Small intestine (tissue), 7 donors: ENCODE measurements at regions not wholly inside any gene's neighbourhood (a gene's known extent, or its start where the extent isn't known, plus 50 kb on each side); places are given as distances from the start of the nearest gene placed in this dataset.

ENCODE experiments used
- DNase-seq, 2 donors: peaks; one replicate each; pipeline versions ENCODE4 v3.0.0 to v3.0.0-alpha.2; 2013
- FAIRE-seq: peaks from 2 replicates; lab custom pipeline; 2012; peaks lifted over from hg19 to GRCh38; lab: Jason Lieb, UNC
- H3K27ac ChIP-seq, 3 donors: one replicate each; pipeline ENCODE4 v1.5.1; 2013; ENCODE audit warnings: low read length in 2 of 3, mild to moderate bottlenecking in 2 of 3, control low read depth in 1 of 3, inconsistent platforms in 1 of 3, low read depth in 1 of 3, moderate library complexity in 1 of 3
- H3K27me3 ChIP-seq, 3 donors: one replicate each; pipeline ENCODE4 v1.6.1; 2013; ENCODE audit warnings: low read length in 3 of 3, inconsistent platforms in 1 of 3; ENCODE audit not compliant: control insufficient read depth in 3 of 3, insufficient read depth in 3 of 3
- H3K36me3 ChIP-seq, 3 donors: one replicate each; pipeline ENCODE4 v1.6.1; 2013; ENCODE audit warnings: low read length in 3 of 3, inconsistent platforms in 1 of 3, low read depth in 1 of 3, mild to moderate bottlenecking in 1 of 3, moderate library complexity in 1 of 3; ENCODE audit not compliant: control insufficient read depth in 3 of 3, insufficient read depth in 2 of 3
- H3K4me1 ChIP-seq, 3 donors: one replicate each; pipeline ENCODE4 v1.6.1; 2013; ENCODE audit warnings: low read length in 2 of 3, inconsistent platforms in 1 of 3, low read depth in 1 of 3, mild to moderate bottlenecking in 1 of 3, moderate library complexity in 1 of 3; ENCODE audit not compliant: control insufficient read depth in 3 of 3, insufficient read depth in 2 of 3
- H3K4me3 ChIP-seq, 3 donors: one replicate each; pipeline ENCODE4 v1.5.1; 2013; ENCODE audit warnings: low read length in 3 of 3, control low read depth in 1 of 3, inconsistent platforms in 1 of 3, low read depth in 1 of 3, mild to moderate bottlenecking in 1 of 3, moderate library complexity in 1 of 3
- H3K9me3 ChIP-seq, 2 donors: one replicate each; pipeline ENCODE4 v1.6.1; 2013; ENCODE audit warnings: low read depth in 1 of 2, low read length in 1 of 2; ENCODE audit not compliant: control insufficient read depth in 2 of 2, insufficient read depth in 1 of 2
- WGBS, 3 donors: extraction: QIAGEN DNeasy Blood & Tissue Kit; methylation state at CpG; one replicate each; pipeline ENCODE4 v1.1.7; 2013; 5-methylcytosine and 5-hydroxymethylcytosine counted together
- donor health status: healthy with polysubstance abuse.
- donor health status: control.
- donor health status: control.
- donor health status: Bipolar disorder and iron deficiency.
- donor health status: healthy.

- 79 to 86% (median 83%) methylated on average over 20 of the region's 20 CpGs for WGBS, 3 donors
- no peaks in the 10 kb centered on the region for H3K9me3 ChIP-seq
- FAIRE-seq (no peak), DNase-seq (no peak)
- no peaks in the 10 kb centered on the region for H3K4me1 ChIP-seq
- no peaks in the 10 kb centered on the region for H3K27me3 ChIP-seq
- no peak overlapping the region for H3K4me3 ChIP-seq
- no peaks in the 10 kb centered on the region for H3K36me3 ChIP-seq
- H3K27ac ChIP-seq: no peak overlapping the region
Observed at GRCh38 chr2:238595750-238596570, 169.2 kb downstream of the ASB1 start.

GRCh38 chr2:238596571-238597551 lies 170.1 kb downstream of the ASB1 start:
- no peak overlapping the region for H3K4me3 ChIP-seq
- FAIRE-seq (no peak), DNase-seq (peak in 1 of 2 donors; percentile 9)
- H3K4me1 ChIP-seq: no peaks in the 10 kb centered on the region
- H3K36me3 ChIP-seq: no peaks in the 10 kb centered on the region
- no peaks in the 10 kb centered on the region for H3K9me3 ChIP-seq
- 48 to 59% (median 57%) methylated on average over 24 of the region's 24 CpGs for WGBS, 3 donors
- H3K27me3 ChIP-seq: no peaks in the 10 kb centered on the region
- H3K27ac ChIP-seq: no peak overlapping the region

GRCh38 chr2:238597638-238598528 lies 171.2 kb downstream of the ASB1 start:
- no peak for FAIRE-seq

GRCh38 chr2:238598802-238599530 lies 172.2 kb downstream of the ASB1 start:
- DNase-seq (no peak), FAIRE-seq (no peak)
- no peaks in the 10 kb centered on the region for H3K36me3 ChIP-seq
- H3K9me3 ChIP-seq: no peaks in the 10 kb centered on the region
- WGBS, 3 donors: 71 to 86% (median 73%) methylated on average over 14 of the region's 14 CpGs
- H3K4me1 ChIP-seq: no peaks in the 10 kb centered on the region
- no peak overlapping the region for H3K4me3 ChIP-seq
- H3K27ac ChIP-seq: no peak overlapping the region
- no peaks in the 10 kb centered on the region for H3K27me3 ChIP-seq

More at GRCh38 chr2:238597638-238598528, 171.2 kb downstream of the ASB1 start:
- 74 to 82% (median 75%) methylated on average over 11 of the region's 11 CpGs for WGBS, 3 donors
- Histone ChIP-seq H3K27ac (no peak overlapping the region), H3K9me3 (no peaks in the 10 kb centered on the region), H3K36me3 (no peaks in the 10 kb centered on the region), H3K4me1 (no peaks in the 10 kb centered on the region), H3K4me3 (no peak overlapping the region), H3K27me3 (no peaks in the 10 kb centered on the region)
- no peak for DNase-seq

GRCh38 chr2:238599549-238600505 lies 173.1 kb downstream of the ASB1 start:
- H3K4me3 ChIP-seq: no peak overlapping the region
- no peak overlapping the region for H3K27ac ChIP-seq
- H3K4me1 ChIP-seq: no peaks in the 10 kb centered on the region
- FAIRE-seq (no peak), DNase-seq (no peak)
- H3K9me3 ChIP-seq: no peaks in the 10 kb centered on the region
- no peaks in the 10 kb centered on the region for H3K36me3 ChIP-seq
- no peaks in the 10 kb centered on the region for H3K27me3 ChIP-seq
- 87 to 93% (median 91%) methylated on average over 29 of the region's 29 CpGs for WGBS, 3 donors

- H3K27me3 ChIP-seq: no peaks in the 10 kb centered on the region
- no peak for DNase-seq
- H3K9me3 ChIP-seq: no peaks in the 10 kb centered on the region
- no peak for FAIRE-seq
- H3K4me3 ChIP-seq: no peak overlapping the region
- H3K4me1 ChIP-seq: no peaks in the 10 kb centered on the region
- H3K36me3 ChIP-seq: no peaks in the 10 kb centered on the region
- H3K27ac ChIP-seq: peak overlapping the region in 1 of 3 donors; percentile 31
- WGBS, 3 donors: 83 to 87% (median 86%) methylated on average over 28 to 29 of the region's 29 CpGs
Observed at GRCh38 chr2:238600506-238601432, 174.0 kb downstream of the ASB1 start.
